Mesenchymal stem cell (in vitro differentiated cells and primary cell): ENCODE measurements at regions not wholly inside any gene's neighbourhood (a gene's known extent, or its start where the extent isn't known, plus 50 kb on each side); places are given as distances from the start of the nearest gene placed in this dataset.

Experiments
- DNase-seq: peaks from one replicate; pipeline ENCODE4 v3.0.0-alpha.2; 2013
- H2AFZ ChIP-seq: one replicate; pipeline ENCODE4 v1.6.1; 2013; ENCODE audit warnings: low read depth, mild to moderate bottlenecking, control low read depth, inconsistent platforms, low read length, moderate library complexity
- H2AK5ac ChIP-seq: 2 replicates; pipeline ENCODE4 v1.6.1; 2013; ENCODE audit warnings: low read length, moderate library complexity, mild to moderate bottlenecking, inconsistent platforms; ENCODE audit not compliant: severe bottlenecking
- H2BK120ac ChIP-seq: one replicate; pipeline ENCODE4 v1.6.1; 2013; ENCODE audit warnings: low read depth, mild to moderate bottlenecking, inconsistent platforms, low read length, moderate library complexity
- H2BK12ac ChIP-seq, 2 experiments: one replicate each; pipeline ENCODE4 v1.6.1; 2013; ENCODE audit warnings: inconsistent platforms in 2 of 2, low read length in 2 of 2, mild to moderate bottlenecking in 2 of 2, moderate library complexity in 2 of 2, control low read depth in 1 of 2
- H2BK15ac ChIP-seq: one replicate; pipeline ENCODE4 v1.6.1; 2013; ENCODE audit warnings: mild to moderate bottlenecking, low read depth, inconsistent platforms; ENCODE audit not compliant: poor library complexity, severe bottlenecking
- H2BK5ac ChIP-seq: 2 replicates; pipeline ENCODE4 v1.6.1; 2013; ENCODE audit warnings: low read depth, mild to moderate bottlenecking, low read length, control low read depth, inconsistent platforms; ENCODE audit not compliant: poor library complexity, severe bottlenecking
- H3K14ac ChIP-seq, 2 experiments: one replicate each; pipeline ENCODE4 v1.6.1; 2013; ENCODE audit warnings: inconsistent platforms in 2 of 2, low read length in 2 of 2, control low read depth in 1 of 2, mild to moderate bottlenecking in 1 of 2, moderate library complexity in 1 of 2
- H3K18ac ChIP-seq, 2 experiments: one replicate each; pipeline ENCODE4 v1.6.1; 2013; ENCODE audit warnings: inconsistent platforms in 2 of 2, low read length in 2 of 2, control low read depth in 1 of 2, low read depth in 1 of 2, mild to moderate bottlenecking in 1 of 2
- H3K23ac ChIP-seq, 2 experiments: one replicate each; pipeline ENCODE4 v1.6.1; 2013; ENCODE audit warnings: inconsistent platforms in 2 of 2, low read length in 2 of 2, mild to moderate bottlenecking in 2 of 2, moderate library complexity in 2 of 2, control low read depth in 1 of 2
- H3K27ac ChIP-seq: 2 replicates; pipeline ENCODE4 v1.5.1; 2013; ENCODE audit warnings: mild to moderate bottlenecking, moderate library complexity, low read length, control low read depth, inconsistent platforms; ENCODE audit not compliant: poor library complexity, severe bottlenecking
- H3K27me3 ChIP-seq, 2 experiments: 2 replicates each; pipeline versions ENCODE4 v1.6.1 to v1.7.0; 2013; ENCODE audit warnings: low read length in 2 of 2, mild to moderate bottlenecking in 2 of 2, moderate library complexity in 2 of 2, control low read depth in 1 of 2, inconsistent platforms in 1 of 2; ENCODE audit not compliant: control insufficient read depth in 1 of 2, insufficient read depth in 1 of 2
- H3K36me3 ChIP-seq, 2 experiments: 2 replicates each; pipeline versions ENCODE4 v1.6.1 to v1.7.0; 2013; ENCODE audit warnings: low read length in 2 of 2, control low read depth in 1 of 2, inconsistent platforms in 1 of 2, low read depth in 1 of 2, mild to moderate bottlenecking in 1 of 2; ENCODE audit not compliant: insufficient read depth in 2 of 2, control insufficient read depth in 1 of 2
- H3K4ac ChIP-seq, 2 experiments: one replicate each; pipeline ENCODE4 v1.6.1; 2013; ENCODE audit warnings: inconsistent platforms in 2 of 2, low read length in 2 of 2, mild to moderate bottlenecking in 2 of 2, moderate library complexity in 2 of 2, control low read depth in 1 of 2, low read depth in 1 of 2
- H3K4me1 ChIP-seq: 2 replicates; pipeline ENCODE4 v1.6.1; 2013; ENCODE audit warnings: low read depth, low read length, control low read depth; ENCODE audit not compliant: control insufficient read depth, insufficient read depth
- H3K4me2 ChIP-seq: 2 replicates; pipeline ENCODE4 v1.6.1; 2013; ENCODE audit warnings: low read length, mild to moderate bottlenecking, inconsistent platforms; ENCODE audit not compliant: poor library complexity, severe bottlenecking
- H3K4me3 ChIP-seq, 2 experiments: 2 replicates each; pipeline versions ENCODE4 v1.5.1 to v1.7.0; 2013; ENCODE audit warnings: low read length in 2 of 2, mild to moderate bottlenecking in 2 of 2, control low read depth in 1 of 2, low read depth in 1 of 2; ENCODE audit not compliant: insufficient read depth in 1 of 2
- H3K79me1 ChIP-seq: replicated peaks from 2 replicates; pipeline ENCODE4 v1.6.1; 2013; ENCODE audit warnings: mild to moderate bottlenecking, control low read depth, low read length, inconsistent platforms; ENCODE audit not compliant: poor library complexity, severe bottlenecking
- H3K9ac ChIP-seq: 2 replicates; pipeline ENCODE4 v1.7.0; 2013; ENCODE audit warnings: mild to moderate bottlenecking, low read length, moderate library complexity
- H3K9me3 ChIP-seq: 2 replicates; pipeline ENCODE4 v1.7.0; 2013; ENCODE audit warnings: mild to moderate bottlenecking, low read length; ENCODE audit not compliant: control insufficient read depth
- H4K8ac ChIP-seq: one replicate; pipeline ENCODE4 v1.6.1; 2013; ENCODE audit warnings: inconsistent platforms, mild to moderate bottlenecking, low read length, moderate library complexity
- H4K91ac ChIP-seq: one replicate; pipeline ENCODE4 v1.6.1; 2013; ENCODE audit warnings: mild to moderate bottlenecking, low read length, inconsistent platforms
- WGBS: methylation state at CpG from one replicate; pipeline ENCODE4 v1.1.7; 2013; ENCODE audit warnings: mixed read lengths; 5-methylcytosine and 5-hydroxymethylcytosine counted together

GRCh38 chr10:18960466-18961079, 88.0 kb upstream of the MALRD1 start:
- H3K27ac ChIP-seq = no peak overlapping the region
- no peak overlapping the region for H2BK120ac ChIP-seq
- no peak overlapping the region for H3K23ac ChIP-seq
- DNase-seq = no peak
- 80% methylated on average over 10 of the region's 11 CpGs for WGBS
- H3K36me3 ChIP-seq = no peaks in the 10 kb centered on the region
- no peaks in the 10 kb centered on the region for H3K79me1 ChIP-seq
- no peak overlapping the region for H2BK15ac ChIP-seq
- H3K27me3 ChIP-seq = no peaks in the 10 kb centered on the region
- no peak overlapping the region for H2BK5ac ChIP-seq
- H3K4me2 ChIP-seq = no peak overlapping the region
- H4K8ac ChIP-seq = no peak overlapping the region
- no peaks in the 10 kb centered on the region for H3K4me1 ChIP-seq
- H3K18ac ChIP-seq = no peak overlapping the region
- H3K9me3 ChIP-seq = peaks cover 17% of the 10 kb centered on the region
- H2AK5ac ChIP-seq = no peak overlapping the region
- no peak overlapping the region for H4K91ac ChIP-seq
- H2AFZ ChIP-seq = no peak overlapping the region
- no peak overlapping the region for H3K14ac ChIP-seq
- H2BK12ac ChIP-seq = no peak overlapping the region
- no peak overlapping the region for H3K4ac ChIP-seq
- no peak overlapping the region for H3K4me3 ChIP-seq
- no peak overlapping the region for H3K9ac ChIP-seq

GRCh38 chr10:18968159-18968558, 80.4 kb upstream of the MALRD1 start:
- Histone ChIP-seq H3K9me3 (peaks cover 17% of the 10 kb centered on the region), H2AFZ (no peak overlapping the region), H4K8ac (no peak overlapping the region), H3K18ac (no peak overlapping the region), H2AK5ac (no peak overlapping the region), H3K23ac (no peak overlapping the region), H3K14ac (no peak overlapping the region), H3K4me2 (no peak overlapping the region), H3K4ac (no peak overlapping the region), H3K36me3 (no peaks in the 10 kb centered on the region), H4K91ac (no peak overlapping the region), H2BK15ac (no peak overlapping the region), H3K4me3 (no peak overlapping the region), H3K27me3 (no peaks in the 10 kb centered on the region), H2BK12ac (no peak overlapping the region), H3K27ac (no peak overlapping the region), H3K9ac (no peak overlapping the region), H2BK120ac (no peak overlapping the region), H3K4me1 (no peaks in the 10 kb centered on the region), H3K79me1 (no peaks in the 10 kb centered on the region), H2BK5ac (no peak overlapping the region)
- WGBS = 86% methylated on average over 1 of the region's 1 CpG
- no peak for DNase-seq

GRCh38 chr10:18976696-18977251, 71.8 kb upstream of the MALRD1 start:
- Histone ChIP-seq H3K36me3 (no peaks in the 10 kb centered on the region), H3K9ac (no peak overlapping the region), H4K91ac (no peak overlapping the region), H3K4ac (no peak overlapping the region), H3K14ac (no peak overlapping the region), H3K4me2 (no peak overlapping the region), H2AK5ac (no peak overlapping the region), H3K27ac (no peak overlapping the region), H3K79me1 (no peaks in the 10 kb centered on the region), H3K9me3 (peaks cover 6% of the 10 kb centered on the region), H2BK120ac (no peak overlapping the region), H3K18ac (no peak overlapping the region), H2BK12ac (no peak overlapping the region), H2BK5ac (no peak overlapping the region), H3K23ac (no peak overlapping the region), H3K4me3 (no peak overlapping the region), H3K4me1 (no peaks in the 10 kb centered on the region), H3K27me3 (no peaks in the 10 kb centered on the region), H2AFZ (no peak overlapping the region), H4K8ac (no peak overlapping the region), H2BK15ac (no peak overlapping the region)
- no peak for DNase-seq
- WGBS = 51% methylated on average over 2 of the region's 4 CpGs

- no peak overlapping the region for H3K4ac ChIP-seq
- H3K4me2 ChIP-seq = no peak overlapping the region
- no peak overlapping the region for H3K27ac ChIP-seq
- 64% methylated on average over 3 of the region's 4 CpGs for WGBS
- no peaks in the 10 kb centered on the region for H3K27me3 ChIP-seq
- H2BK120ac ChIP-seq = no peak overlapping the region
- no peaks in the 10 kb centered on the region for H3K36me3 ChIP-seq
- no peak overlapping the region for H2BK15ac ChIP-seq
- H3K23ac ChIP-seq = no peak overlapping the region
- no peak overlapping the region for H2AK5ac ChIP-seq
- no peak overlapping the region for H4K91ac ChIP-seq
- H2BK12ac ChIP-seq = no peak overlapping the region
- DNase-seq = no peak
- peaks cover 2% of the 10 kb centered on the region for H3K9me3 ChIP-seq
- H3K4me3 ChIP-seq = no peak overlapping the region
- H3K79me1 ChIP-seq = no peaks in the 10 kb centered on the region
- no peak overlapping the region for H2AFZ ChIP-seq
- no peak overlapping the region for H3K18ac ChIP-seq
- H2BK5ac ChIP-seq = no peak overlapping the region
- H4K8ac ChIP-seq = no peak overlapping the region
- no peaks in the 10 kb centered on the region for H3K4me1 ChIP-seq
- H3K14ac ChIP-seq = no peak overlapping the region
- no peak overlapping the region for H3K9ac ChIP-seq
Measured at GRCh38 chr10:18980089-18980629, 68.4 kb upstream of the MALRD1 start.
